IPS-18a (cell line): ENCODE measurements at regions not wholly inside any gene's neighbourhood (a gene's known extent, or its start where the extent isn't known, plus 50 kb on each side); places are given as distances from the start of the nearest gene placed in this dataset.

Source experiments
- H3K27ac ChIP-seq: one replicate; pipeline ENCODE4 v1.5.1; 2013; ENCODE audit warnings: low read length
- H3K27me3 ChIP-seq: one replicate; pipeline ENCODE4 v1.6.1; 2013; ENCODE audit warnings: mild to moderate bottlenecking, low read length; ENCODE audit not compliant: control insufficient read depth, insufficient read depth
- H3K36me3 ChIP-seq: one replicate; pipeline ENCODE4 v1.6.1; 2013; ENCODE audit warnings: low read depth, low read length; ENCODE audit not compliant: control insufficient read depth
- H3K4me1 ChIP-seq: one replicate; pipeline ENCODE4 v1.6.1; 2013; ENCODE audit warnings: low read depth, low read length; ENCODE audit not compliant: control insufficient read depth
- H3K4me3 ChIP-seq: one replicate; pipeline ENCODE4 v1.5.1; 2013; ENCODE audit warnings: low read length
- H3K9ac ChIP-seq: one replicate; pipeline ENCODE4 v1.6.1; 2013; ENCODE audit warnings: mild to moderate bottlenecking, low read length, moderate library complexity
- H3K9me3 ChIP-seq: one replicate; pipeline ENCODE4 v1.6.1; 2013; ENCODE audit warnings: low read depth, low read length; ENCODE audit not compliant: control insufficient read depth

GRCh38 chrX:69051901-69052300 is 113.4 kb downstream of the PJA1 start:
- no peaks in the 10 kb centered on the region for H3K9me3 ChIP-seq
- peaks cover 7% of the 10 kb centered on the region for H3K4me1 ChIP-seq
- H3K27me3 ChIP-seq: no peaks in the 10 kb centered on the region
- no peak overlapping the region for H3K4me3 ChIP-seq
- H3K36me3 ChIP-seq: no peaks in the 10 kb centered on the region
- no peak overlapping the region for H3K27ac ChIP-seq
- H3K9ac ChIP-seq: no peak overlapping the region

- Histone ChIP-seq H3K36me3 (no peaks in the 10 kb centered on the region), H3K4me1 (peaks cover 7% of the 10 kb centered on the region), H3K27me3 (no peaks in the 10 kb centered on the region), H3K4me3 (no peak overlapping the region), H3K27ac (no peak overlapping the region), H3K9me3 (no peaks in the 10 kb centered on the region), H3K9ac (no peak overlapping the region)
Measured at GRCh38 chrX:69050051-69050765, 115.0 kb downstream of the PJA1 start.

- Histone ChIP-seq H3K9me3 (no peaks in the 10 kb centered on the region), H3K9ac (no peak overlapping the region), H3K27ac (no peak overlapping the region), H3K27me3 (no peaks in the 10 kb centered on the region), H3K4me3 (no peak overlapping the region), H3K4me1 (peaks cover 7% of the 10 kb centered on the region), H3K36me3 (no peaks in the 10 kb centered on the region)
Measured at GRCh38 chrX:69046996-69047490, 118.2 kb downstream of the PJA1 start.

- no peaks in the 10 kb centered on the region for H3K27me3 ChIP-seq
- no peak overlapping the region for H3K4me3 ChIP-seq
- H3K36me3 ChIP-seq: no peaks in the 10 kb centered on the region
- H3K9ac ChIP-seq: no peak overlapping the region
- H3K27ac ChIP-seq: no peak overlapping the region
- H3K4me1 ChIP-seq: peaks cover 6% of the 10 kb centered on the region
- H3K9me3 ChIP-seq: no peaks in the 10 kb centered on the region
Measured at GRCh38 chrX:69045616-69046345, 119.5 kb downstream of the PJA1 start.

GRCh38 chrX:69038816-69039215 is 126.4 kb downstream of the PJA1 start:
- Histone ChIP-seq H3K9ac (no peak overlapping the region), H3K27ac (no peak overlapping the region), H3K4me1 (peaks cover 13% of the 10 kb centered on the region), H3K4me3 (no peak overlapping the region), H3K36me3 (no peaks in the 10 kb centered on the region), H3K27me3 (no peaks in the 10 kb centered on the region), H3K9me3 (no peaks in the 10 kb centered on the region)

- Histone ChIP-seq H3K27me3 (no peaks in the 10 kb centered on the region), H3K27ac (no peak overlapping the region), H3K36me3 (no peaks in the 10 kb centered on the region), H3K4me3 (no peak overlapping the region), H3K9me3 (no peaks in the 10 kb centered on the region), H3K4me1 (peaks cover 13% of the 10 kb centered on the region), H3K9ac (no peak overlapping the region)
Measured at GRCh38 chrX:69038188-69038587, 127.1 kb downstream of the PJA1 start.

- H3K36me3 ChIP-seq: no peaks in the 10 kb centered on the region
- no peaks in the 10 kb centered on the region for H3K27me3 ChIP-seq
Measured at GRCh38 chrX:69037786-69038185, 127.5 kb downstream of the PJA1 start.

GRCh38 chrX:69036674-69037573 is 128.3 kb downstream of the PJA1 start:
- no peak overlapping the region for H3K27ac ChIP-seq
- no peaks in the 10 kb centered on the region for H3K27me3 ChIP-seq
- no peak overlapping the region for H3K9ac ChIP-seq
- no peaks in the 10 kb centered on the region for H3K9me3 ChIP-seq
- peaks cover 13% of the 10 kb centered on the region for H3K4me1 ChIP-seq
- H3K4me3 ChIP-seq: no peak overlapping the region
- H3K36me3 ChIP-seq: no peaks in the 10 kb centered on the region

More at GRCh38 chrX:69037786-69038185, 127.5 kb downstream of the PJA1 start:
- H3K4me3 ChIP-seq: no peak overlapping the region
- peaks cover 13% of the 10 kb centered on the region for H3K4me1 ChIP-seq
- H3K27ac ChIP-seq: no peak overlapping the region
- no peak overlapping the region for H3K9ac ChIP-seq
- no peaks in the 10 kb centered on the region for H3K9me3 ChIP-seq

- Histone ChIP-seq H3K36me3 (no peaks in the 10 kb centered on the region), H3K9ac (no peak overlapping the region), H3K27ac (no peak overlapping the region), H3K27me3 (no peaks in the 10 kb centered on the region), H3K4me3 (no peak overlapping the region), H3K4me1 (peaks cover 29% of the 10 kb centered on the region), H3K9me3 (no peaks in the 10 kb centered on the region)
Measured at GRCh38 chrX:69034451-69034850, 130.8 kb downstream of the PJA1 start.

- Histone ChIP-seq H3K9ac (no peak overlapping the region), H3K27me3 (no peaks in the 10 kb centered on the region)
Measured at GRCh38 chrX:69033936-69034335, 131.3 kb downstream of the PJA1 start.

GRCh38 chrX:69032601-69033000 is 132.7 kb downstream of the PJA1 start:
- peaks cover 32% of the 10 kb centered on the region for H3K4me1 ChIP-seq
- H3K4me3 ChIP-seq: no peak overlapping the region
- H3K9me3 ChIP-seq: no peaks in the 10 kb centered on the region
- H3K27ac ChIP-seq: no peak overlapping the region
- H3K36me3 ChIP-seq: no peaks in the 10 kb centered on the region
- no peak overlapping the region for H3K9ac ChIP-seq
- H3K27me3 ChIP-seq: no peaks in the 10 kb centered on the region

More at GRCh38 chrX:69033936-69034335, 131.3 kb downstream of the PJA1 start:
- Histone ChIP-seq H3K4me1 (peaks cover 32% of the 10 kb centered on the region), H3K9me3 (no peaks in the 10 kb centered on the region), H3K36me3 (no peaks in the 10 kb centered on the region), H3K27ac (no peak overlapping the region), H3K4me3 (no peak overlapping the region)
